MM.1S (cell line): ENCODE measurements at regions not wholly inside any gene's neighbourhood (a gene's known extent, or its start where the extent isn't known, plus 50 kb on each side); places are given as distances from the start of the nearest gene placed in this dataset.

Experiments
- EZH2 ChIP-seq: fragments of 300-600 bp; sonication (generic); optimal IDR thresholded peaks from 2 replicates; pipeline ENCODE3; 2017; ENCODE audit warnings: low read depth, mild to moderate bottlenecking, antibody characterized with exemption, low read length, mixed read lengths
- EZH2phosphoT487 ChIP-seq: fragments of 300-600 bp; sonication (generic); IDR thresholded peaks from 2 replicates; pipeline ENCODE4 v1.6.1; 2018; ENCODE audit warnings: antibody characterized with exemption, low read length
- TF ChIP-seq, protein P1 (sequence below): fragments of 300-600 bp; sonication (generic); IDR thresholded peaks from 2 replicates; pipeline ENCODE4 v1.5.1; 2016; ENCODE audit warnings: antibody characterized with exemption, low read length, mixed read lengths

DNA sequence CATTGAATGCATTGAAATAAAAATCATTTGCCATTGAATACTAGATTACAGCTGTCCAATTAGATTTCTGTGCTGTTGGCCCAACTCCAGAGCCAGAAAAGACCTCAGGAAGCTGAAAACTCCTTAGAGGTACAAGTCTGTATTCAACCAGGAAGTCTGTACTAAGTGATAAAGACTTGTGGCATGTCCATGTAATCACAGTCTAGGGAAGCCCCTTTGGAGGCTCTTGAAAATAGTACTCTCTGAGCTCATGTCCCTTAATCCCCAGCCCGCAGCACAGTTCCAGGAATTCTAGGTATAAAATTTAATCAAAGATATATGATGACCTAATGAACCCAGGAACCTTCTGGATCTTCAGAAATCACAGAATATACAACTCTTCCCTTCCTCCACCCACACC lies 279.4 kb downstream of the RSL24D1 start:
- TF ChIP-seq, protein P1, sequence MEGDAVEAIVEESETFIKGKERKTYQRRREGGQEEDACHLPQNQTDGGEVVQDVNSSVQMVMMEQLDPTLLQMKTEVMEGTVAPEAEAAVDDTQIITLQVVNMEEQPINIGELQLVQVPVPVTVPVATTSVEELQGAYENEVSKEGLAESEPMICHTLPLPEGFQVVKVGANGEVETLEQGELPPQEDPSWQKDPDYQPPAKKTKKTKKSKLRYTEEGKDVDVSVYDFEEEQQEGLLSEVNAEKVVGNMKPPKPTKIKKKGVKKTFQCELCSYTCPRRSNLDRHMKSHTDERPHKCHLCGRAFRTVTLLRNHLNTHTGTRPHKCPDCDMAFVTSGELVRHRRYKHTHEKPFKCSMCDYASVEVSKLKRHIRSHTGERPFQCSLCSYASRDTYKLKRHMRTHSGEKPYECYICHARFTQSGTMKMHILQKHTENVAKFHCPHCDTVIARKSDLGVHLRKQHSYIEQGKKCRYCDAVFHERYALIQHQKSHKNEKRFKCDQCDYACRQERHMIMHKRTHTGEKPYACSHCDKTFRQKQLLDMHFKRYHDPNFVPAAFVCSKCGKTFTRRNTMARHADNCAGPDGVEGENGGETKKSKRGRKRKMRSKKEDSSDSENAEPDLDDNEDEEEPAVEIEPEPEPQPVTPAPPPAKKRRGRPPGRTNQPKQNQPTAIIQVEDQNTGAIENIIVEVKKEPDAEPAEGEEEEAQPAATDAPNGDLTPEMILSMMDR: no peak
- TF ChIP-seq EZH2 (no peak), EZH2phosphoT487 (no peak)
